ENCODE measurements at regions not wholly inside any gene's neighbourhood (a gene's known extent, or its start where the extent isn't known, plus 50 kb on each side); places are given as distances from the start of the nearest gene placed in this dataset.

DNA sequence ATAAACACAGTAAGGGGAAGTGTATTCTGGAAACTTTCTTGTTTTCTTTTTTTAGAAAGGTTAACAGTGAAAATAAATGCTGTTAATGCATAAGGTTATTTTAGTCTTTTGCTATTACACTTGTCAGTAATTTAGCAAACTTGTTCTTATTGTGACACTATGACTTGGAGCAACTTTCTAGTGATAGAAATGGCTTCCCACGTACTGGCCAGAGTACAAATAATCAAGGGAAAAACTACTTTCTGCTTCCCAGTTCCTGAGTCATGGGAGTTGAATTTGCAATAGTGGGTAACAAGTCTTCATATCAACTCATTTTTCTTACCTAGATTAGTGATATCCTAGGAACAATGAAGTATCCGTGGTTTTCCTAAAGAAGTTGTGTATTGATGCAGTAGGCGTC is 1072.3 kb downstream of the FLRT2 start:
- no peak for TF ChIP-seq CTCF (conservative IDR thresholded peaks at IDR 0.05; ENCODE audit: low read depth, low read length)
- no peak overlapping the region for H2AFZ ChIP-seq (ENCODE audit: low read depth)
- no peak overlapping the region for H3K27ac ChIP-seq
- H3K36me3 ChIP-seq (ENCODE audit: insufficient read depth), result no peaks in the 10 kb centered on the region
- H4K20me1 ChIP-seq (ENCODE audit: insufficient read depth), result no peaks in the 10 kb centered on the region
- no peak overlapping the region for H3K4me2 ChIP-seq
- no peaks in the 10 kb centered on the region for H3K79me2 ChIP-seq (ENCODE audit: insufficient read depth, low read depth)
- no peak overlapping the region for H3K9ac ChIP-seq
- H3K4me3 ChIP-seq (IDR thresholded peaks at IDR 0.05; ENCODE audit: insufficient read depth, low read depth, low read length), result no peak overlapping the region
- H3K4me1 ChIP-seq (ENCODE audit: low read depth, poor library complexity, severe bottlenecking), result peaks cover 64% of the 10 kb centered on the region
- H3K27me3 ChIP-seq (ENCODE audit: insufficient read depth, low read depth), result no peaks in the 10 kb centered on the region

DNA sequence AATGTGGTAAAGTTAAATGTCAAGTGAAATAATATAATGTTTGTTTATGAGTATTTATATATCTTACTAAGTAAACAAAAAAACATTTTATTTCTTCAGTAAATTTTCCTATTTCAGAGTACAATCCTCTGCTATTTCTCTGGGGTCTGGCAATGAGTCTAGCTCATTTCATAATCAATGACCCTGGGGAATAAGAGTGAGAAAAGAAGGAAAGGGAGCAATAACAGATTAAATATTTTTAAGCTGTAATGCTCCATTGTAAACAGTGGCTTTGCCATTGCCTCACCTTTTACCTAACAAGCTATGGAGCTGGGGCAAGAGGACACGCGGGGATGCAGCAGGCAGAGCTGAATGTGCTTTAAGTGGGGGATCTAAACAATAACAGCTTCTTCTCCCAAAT is 1071.9 kb downstream of the FLRT2 start:
- Histone ChIP-seq H3K4me3 (IDR thresholded peaks at IDR 0.05; ENCODE audit: insufficient read depth, low read depth, low read length) (no peak overlapping the region), H3K27ac (no peak overlapping the region), H3K79me2 (ENCODE audit: insufficient read depth, low read depth) (no peaks in the 10 kb centered on the region), H3K9ac (no peak overlapping the region), H3K36me3 (ENCODE audit: insufficient read depth) (no peaks in the 10 kb centered on the region), H2AFZ (ENCODE audit: low read depth) (no peak overlapping the region), H3K27me3 (ENCODE audit: insufficient read depth, low read depth) (no peaks in the 10 kb centered on the region), H3K4me2 (no peak overlapping the region), H4K20me1 (ENCODE audit: insufficient read depth) (no peaks in the 10 kb centered on the region), H3K4me1 (ENCODE audit: low read depth, poor library complexity, severe bottlenecking) (peaks cover 69% of the 10 kb centered on the region)
- TF ChIP-seq CTCF (conservative IDR thresholded peaks at IDR 0.05; ENCODE audit: low read depth, low read length), result no peak

DNA sequence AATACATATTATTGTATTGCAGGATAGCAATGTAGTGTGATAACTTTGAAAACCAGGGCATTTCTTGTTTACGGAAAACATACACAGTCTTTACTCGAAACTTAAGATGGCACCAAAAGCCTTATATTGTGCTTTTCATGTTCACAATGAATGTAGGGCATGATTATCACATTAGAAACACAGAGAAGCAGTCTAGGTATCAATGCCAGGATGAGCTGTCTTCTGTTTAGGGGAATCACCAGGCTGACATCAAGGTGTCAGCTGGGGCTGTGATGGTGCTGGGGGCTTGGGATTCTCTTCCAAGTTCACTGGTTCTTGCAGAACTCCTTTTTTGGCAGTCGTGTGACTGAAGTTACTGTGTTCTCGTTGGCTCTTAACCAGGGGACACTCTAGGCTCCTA is 1067.3 kb downstream of the FLRT2 start:
- Histone ChIP-seq H3K4me1 (ENCODE audit: low read depth, poor library complexity, severe bottlenecking) (peaks cover 53% of the 10 kb centered on the region), H2AFZ (ENCODE audit: low read depth) (peak overlapping the region; percentile 18; the same call in 1 of the 2 replicates), H3K9ac (no peak overlapping the region), H4K20me1 (ENCODE audit: insufficient read depth) (no peaks in the 10 kb centered on the region), H3K4me2 (no peak overlapping the region; the same call in 1 of the 2 replicates), H3K79me2 (ENCODE audit: insufficient read depth, low read depth) (no peaks in the 10 kb centered on the region), H3K4me3 (IDR thresholded peaks at IDR 0.05; ENCODE audit: insufficient read depth, low read depth, low read length) (no peak overlapping the region), H3K36me3 (ENCODE audit: insufficient read depth) (no peaks in the 10 kb centered on the region), H3K27me3 (ENCODE audit: insufficient read depth, low read depth) (no peaks in the 10 kb centered on the region), H3K27ac (no peak overlapping the region)
- TF ChIP-seq CTCF (conservative IDR thresholded peaks at IDR 0.05; ENCODE audit: low read depth, low read length), result no peak

GRCh38 chr14:86596024-86596423 is 1066.1 kb downstream of the FLRT2 start:
- TF ChIP-seq CTCF (conservative IDR thresholded peaks at IDR 0.05; ENCODE audit: low read depth, low read length), result no peak

More at GRCh38 chr14:86596024-86596423, 1066.1 kb downstream of the FLRT2 start:
- Histone ChIP-seq H3K79me2 (ENCODE audit: insufficient read depth, low read depth) (no peaks in the 10 kb centered on the region), H3K4me2 (peak overlapping the region; percentile 27; the same call in 1 of the 2 replicates), H4K20me1 (ENCODE audit: insufficient read depth) (no peaks in the 10 kb centered on the region), H3K4me3 (IDR thresholded peaks at IDR 0.05; ENCODE audit: insufficient read depth, low read depth, low read length) (no peak overlapping the region), H3K36me3 (ENCODE audit: insufficient read depth) (no peaks in the 10 kb centered on the region), H2AFZ (ENCODE audit: low read depth) (0 out of 2 replicates have a peak overlapping the region, but pooled peaks have one; percentile 25), H3K9ac (0 out of 2 replicates have a peak overlapping the region, but pooled peaks have one; percentile 1), H3K4me1 (ENCODE audit: low read depth, poor library complexity, severe bottlenecking) (peaks cover 49% of the 10 kb centered on the region), H3K27ac (peak overlapping the region; percentile 62), H3K27me3 (ENCODE audit: insufficient read depth, low read depth) (no peaks in the 10 kb centered on the region)

Measured in KMS-11 (cell line).